HG03025 (cell line): ENCODE measurements at regions not wholly inside any gene's neighbourhood (a gene's known extent, or its start where the extent isn't known, plus 50 kb on each side); places are given as distances from the start of the nearest gene placed in this dataset.

ENCODE experiments used
- ATAC-seq: cut with Tn5 transposase; IDR thresholded peaks from one replicate; pipeline ENCODE4 v1.9.1; 2021; ENCODE audit warnings: mild to moderate bottlenecking, moderate library complexity; ENCODE audit not compliant: unreplicated experiment, low FRiP score

DNA sequence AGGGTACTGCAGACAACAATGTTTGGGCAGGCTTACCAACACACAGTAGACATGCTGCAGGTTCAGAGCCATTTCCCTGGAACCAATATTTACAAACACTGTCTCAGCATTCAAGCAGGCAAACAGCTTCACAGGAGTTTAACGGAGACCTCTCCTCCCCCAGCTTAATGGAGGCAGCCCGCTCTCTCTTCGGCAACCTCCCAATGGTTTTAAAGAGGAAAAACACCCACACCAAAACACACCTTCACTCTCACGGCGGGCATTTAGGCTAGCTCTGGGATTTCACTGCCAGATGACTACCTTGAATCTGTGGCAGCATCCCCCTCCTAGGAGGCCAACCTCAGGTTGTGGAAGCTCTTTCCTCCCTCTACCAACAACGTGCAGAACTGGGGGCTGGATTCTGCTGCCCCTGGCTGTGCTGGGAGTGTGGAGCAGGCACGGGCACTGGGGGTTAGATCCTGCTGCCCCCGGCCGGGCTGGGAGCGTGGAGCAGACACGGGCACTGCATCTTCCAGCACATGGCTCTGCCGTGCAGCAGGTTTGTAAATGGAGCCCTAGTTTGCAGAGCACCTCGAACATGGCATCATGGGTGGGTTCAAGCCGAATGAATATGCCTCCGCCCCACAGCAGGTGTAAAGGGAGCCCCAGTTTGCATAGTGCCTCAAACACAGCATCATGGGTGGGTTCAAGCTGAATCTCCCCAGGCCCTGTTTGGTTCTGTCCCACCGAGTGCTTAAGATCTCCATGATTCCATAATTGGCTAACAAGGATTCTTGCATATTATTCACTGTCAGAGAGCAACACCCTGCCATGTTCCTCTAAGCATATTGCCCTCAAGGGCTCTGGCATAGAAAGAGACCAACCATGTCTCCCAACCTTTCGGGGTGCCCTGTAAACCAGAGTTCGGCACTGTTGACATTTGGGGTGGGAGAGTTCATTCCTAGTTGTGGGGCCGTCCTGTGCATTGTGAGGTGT lies 86.4 kb downstream of the RBFOX3 start:
- no peak for ATAC-seq

GRCh38 chr17:79522414-79522813 lies 88.4 kb downstream of the RBFOX3 start:
- no peak for ATAC-seq

DNA sequence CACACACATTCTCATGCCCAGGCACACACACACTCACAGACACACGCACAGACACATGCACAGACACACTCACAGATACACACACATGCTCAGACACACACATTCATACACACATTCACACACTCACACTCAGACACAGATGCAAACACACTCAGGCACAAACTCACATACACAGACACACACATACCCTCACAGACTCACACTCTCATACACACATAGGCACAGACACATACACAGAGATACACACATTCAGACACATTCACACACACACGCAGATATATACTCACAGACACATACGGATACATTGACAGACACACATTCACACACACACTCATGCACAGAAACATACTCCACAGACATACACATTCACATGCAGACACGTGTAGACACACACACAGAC lies 89.6 kb downstream of the RBFOX3 start:
- ATAC-seq: no peak

DNA sequence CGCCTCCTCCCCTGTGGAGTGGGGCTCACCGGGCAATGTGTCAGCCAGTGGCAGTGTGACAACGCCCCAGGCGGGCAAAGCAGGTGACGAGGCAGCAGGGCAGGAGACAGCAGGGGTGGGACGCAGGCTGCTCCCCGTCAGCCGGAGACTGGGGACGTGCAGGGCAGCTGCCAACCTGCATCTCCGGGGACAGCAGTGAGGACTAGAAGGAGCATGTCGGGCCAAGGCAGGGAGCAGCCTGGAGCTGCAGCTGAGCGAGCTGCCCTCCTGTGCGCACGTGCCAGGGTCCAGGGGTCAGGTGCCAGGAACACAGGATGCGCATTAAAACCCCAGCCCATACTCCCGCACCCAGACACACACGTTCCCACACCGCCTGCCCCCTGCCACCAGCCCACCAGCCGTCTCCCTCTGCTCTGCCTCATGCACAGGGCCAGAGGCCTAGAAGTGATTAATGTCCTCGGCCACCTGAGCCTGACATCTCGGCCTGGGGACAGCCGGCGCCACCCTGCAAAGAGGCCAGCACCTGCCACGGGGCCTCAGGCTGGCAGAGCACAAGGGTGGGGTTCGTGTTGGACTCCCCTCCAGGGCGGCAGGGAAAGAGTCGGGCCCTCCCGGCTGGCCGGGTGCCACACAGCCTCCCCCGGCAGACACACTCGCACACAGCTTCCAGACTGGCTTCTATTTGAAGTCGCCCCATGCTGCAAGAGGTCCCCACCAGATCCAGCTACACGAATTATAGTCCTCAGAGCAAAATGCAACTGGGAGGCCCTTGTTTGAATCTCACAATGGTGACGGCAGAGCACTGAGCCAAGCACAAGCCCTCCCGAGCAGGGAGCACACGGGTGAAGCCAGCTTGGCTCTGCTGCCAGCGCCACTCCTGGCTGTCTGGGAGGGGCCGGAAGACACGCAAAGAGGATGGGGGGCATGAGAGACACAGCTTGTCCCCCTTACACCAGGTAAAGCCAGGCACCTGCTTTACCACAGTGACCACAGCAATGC lies 90.4 kb downstream of the RBFOX3 start:
- no peak for ATAC-seq

GRCh38 chr17:79519601-79520000 lies 91.2 kb downstream of the RBFOX3 start:
- no peak for ATAC-seq

GRCh38 chr17:79518585-79519523 lies 92.0 kb downstream of the RBFOX3 start:
- ATAC-seq: no peak

GRCh38 chr17:79517827-79518584 lies 92.8 kb downstream of the RBFOX3 start:
- ATAC-seq: no peak

- no peak for ATAC-seq
Observed at GRCh38 chr17:79515646-79516571, 94.9 kb downstream of the RBFOX3 start.

- no peak for ATAC-seq
Observed at GRCh38 chr17:79515110-79515509, 95.7 kb downstream of the RBFOX3 start.

DNA sequence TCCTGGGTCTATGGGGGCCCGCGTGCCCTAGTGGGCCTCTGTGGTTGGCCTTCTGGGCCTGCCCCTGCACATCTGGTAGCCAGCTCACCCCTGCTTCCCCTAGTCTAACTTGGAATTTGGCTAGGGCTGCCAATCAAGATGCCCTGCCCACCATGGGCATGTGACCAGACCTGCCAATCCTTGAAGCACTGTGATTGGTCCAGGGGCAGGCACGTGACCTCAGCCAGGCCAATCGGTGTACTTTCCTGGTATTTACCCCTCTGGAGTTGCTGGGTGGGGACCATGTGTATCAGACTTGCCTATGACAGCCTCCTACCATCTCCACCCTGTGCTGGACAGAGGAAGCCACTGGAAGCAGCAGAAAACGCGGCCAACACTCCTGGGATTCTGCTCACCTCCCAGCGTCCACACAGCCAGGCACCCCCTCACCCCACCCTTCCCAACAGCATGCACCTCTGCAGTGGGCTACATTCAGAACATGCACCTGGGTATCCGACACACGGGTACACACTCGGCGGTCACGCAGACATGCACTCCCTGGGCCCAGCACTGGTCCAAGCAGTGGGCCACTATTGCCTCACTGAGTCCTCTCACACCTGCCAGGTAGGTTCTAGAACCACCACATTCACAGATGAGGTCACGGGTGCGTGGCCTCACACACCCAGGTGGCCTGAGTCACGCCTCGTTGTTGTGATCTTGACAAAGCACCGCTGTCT lies 96.9 kb downstream of the RBFOX3 start:
- no peak for ATAC-seq

DNA sequence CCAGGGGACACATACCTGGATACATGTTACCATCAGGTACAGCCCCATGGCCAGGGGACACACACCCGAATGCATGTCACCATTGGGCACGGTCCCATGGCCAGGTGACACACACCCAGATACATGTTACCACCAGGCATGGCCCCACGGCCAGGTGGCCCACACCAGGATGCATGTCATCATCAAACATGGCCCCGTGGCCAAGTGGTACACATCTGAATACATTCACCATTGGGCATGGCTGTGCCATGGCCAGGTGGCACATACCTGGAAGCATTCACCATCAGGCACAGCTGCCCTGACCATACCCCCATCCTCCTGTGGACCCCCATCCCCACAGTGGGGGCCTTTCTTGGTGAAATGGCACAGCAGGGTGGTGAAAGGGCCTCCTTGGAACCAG lies 97.6 kb downstream of the RBFOX3 start:
- no peak for ATAC-seq

DNA sequence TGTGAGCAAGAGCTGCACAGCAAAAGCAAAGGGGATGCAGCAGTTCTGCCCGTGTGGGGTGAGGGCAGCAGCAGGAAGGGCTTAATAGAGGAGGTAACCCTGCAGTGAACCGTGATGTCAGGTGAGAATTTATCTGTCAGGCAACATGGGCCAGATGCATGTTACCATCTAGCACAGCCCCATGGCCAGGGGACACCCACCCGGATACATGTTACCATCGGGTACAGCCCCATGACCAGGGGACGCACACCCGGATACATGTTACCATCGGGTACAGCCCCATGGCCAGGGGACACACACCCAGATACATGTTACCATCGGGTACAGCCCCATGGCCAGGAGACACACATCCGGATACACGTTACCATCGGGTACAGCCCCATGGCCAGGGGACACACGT lies 99.4 kb downstream of the RBFOX3 start:
- no peak for ATAC-seq

GRCh38 chr17:79510071-79510470 lies 100.8 kb downstream of the RBFOX3 start:
- ATAC-seq: no peak

DNA sequence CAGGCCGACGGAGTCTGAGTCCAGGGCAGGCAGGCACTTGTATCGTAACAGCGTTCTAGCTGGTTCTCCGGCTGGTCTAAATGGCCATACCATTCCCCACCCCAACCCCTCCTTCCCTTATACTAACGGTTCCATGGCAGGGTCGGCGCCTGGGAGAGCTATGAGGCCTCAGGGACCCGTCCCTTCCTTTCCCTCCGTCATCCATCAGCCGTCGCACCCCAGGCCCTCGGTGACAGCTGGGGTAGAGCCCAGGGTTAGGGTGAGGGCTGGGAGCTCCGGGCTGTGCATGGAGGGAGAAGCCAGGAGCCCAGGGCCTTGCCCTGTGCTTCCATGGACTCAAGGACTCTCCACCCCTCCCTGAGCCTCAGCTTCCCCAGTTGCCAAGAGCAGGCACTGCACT lies 101.4 kb downstream of the RBFOX3 start:
- no peak for ATAC-seq

- no peak for ATAC-seq
Observed at GRCh38 chr17:79509008-79509407, 101.8 kb downstream of the RBFOX3 start.

- no peak for ATAC-seq
Observed at GRCh38 chr17:79508291-79508716, 102.5 kb downstream of the RBFOX3 start.

DNA sequence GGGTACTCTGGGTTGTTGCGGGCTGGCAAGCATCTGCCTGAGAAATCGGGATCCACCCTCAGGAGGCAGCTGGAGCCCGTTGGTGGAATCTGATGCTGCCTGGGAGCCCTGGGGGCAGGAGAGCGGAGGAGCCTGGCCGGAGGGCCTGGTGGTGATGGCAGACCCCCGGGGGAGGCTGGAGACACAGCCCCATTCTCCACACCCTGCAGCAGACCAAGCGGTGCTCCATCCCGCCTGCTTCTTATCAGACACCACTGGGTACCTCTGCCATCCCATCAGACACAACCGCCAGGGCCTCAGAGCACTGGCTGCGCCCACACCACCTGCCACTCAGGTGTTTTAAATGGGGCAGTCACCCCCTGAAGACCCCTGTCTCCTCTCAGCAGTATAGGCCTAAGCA lies 103.9 kb downstream of the RBFOX3 start:
- ATAC-seq: no peak
